ENCODE measurements at regions not wholly inside any gene's neighbourhood (a gene's known extent, or its start where the extent isn't known, plus 50 kb on each side); places are given as distances from the start of the nearest gene placed in this dataset.

- Histone ChIP-seq H4K20me1 (replicated peaks; ENCODE audit: insufficient read depth) (no peaks in the 10 kb centered on the region), H3K4me3 (no peak overlapping the region), H3K4me1 (ENCODE audit: insufficient read depth) (peaks cover 36% of the 10 kb centered on the region), H2AFZ (no peak overlapping the region), H3K27me3 (ENCODE audit: insufficient read depth) (no peaks in the 10 kb centered on the region), H3K36me3 (ENCODE audit: insufficient read depth) (no peaks in the 10 kb centered on the region), H3K9me2 (ENCODE audit: insufficient read depth) (no peaks in the 10 kb centered on the region; the same call in 1 of the 2 replicates), H3K79me2 (replicated peaks; ENCODE audit: insufficient read depth) (no peaks in the 10 kb centered on the region), H3K27ac (ENCODE audit: low read depth) (no peak overlapping the region), H3F3A (replicated peaks; ENCODE audit: low read depth) (no peaks in the 10 kb centered on the region), H3K4me2 (no peak overlapping the region)
- no peak for ATAC-seq
- TF ChIP-seq POLR2AphosphoS5 (IDR thresholded peaks at IDR 0.05; ENCODE audit: low read depth) (no peak), CREB1 (CRISPR knock-in tag; IDR thresholded peaks at IDR 0.05; ENCODE audit: low read depth) (no peak), NANOG (IDR thresholded peaks at IDR 0.05; ENCODE audit: borderline replicate concordance) (no peak), ZNF331 (CRISPR knock-in tag; IDR thresholded peaks at IDR 0.05; ENCODE audit: low read depth) (no peak), JUNB (IDR thresholded peaks at IDR 0.05; ENCODE audit: unreplicated experiment) (no peak), ZNF114 (CRISPR knock-in tag; IDR thresholded peaks at IDR 0.05) (no peak), EZH2 (IDR thresholded peaks at IDR 0.05; ENCODE audit: low read depth, unreplicated experiment) (no peak)
- TF ChIP-seq, protein P1, sequence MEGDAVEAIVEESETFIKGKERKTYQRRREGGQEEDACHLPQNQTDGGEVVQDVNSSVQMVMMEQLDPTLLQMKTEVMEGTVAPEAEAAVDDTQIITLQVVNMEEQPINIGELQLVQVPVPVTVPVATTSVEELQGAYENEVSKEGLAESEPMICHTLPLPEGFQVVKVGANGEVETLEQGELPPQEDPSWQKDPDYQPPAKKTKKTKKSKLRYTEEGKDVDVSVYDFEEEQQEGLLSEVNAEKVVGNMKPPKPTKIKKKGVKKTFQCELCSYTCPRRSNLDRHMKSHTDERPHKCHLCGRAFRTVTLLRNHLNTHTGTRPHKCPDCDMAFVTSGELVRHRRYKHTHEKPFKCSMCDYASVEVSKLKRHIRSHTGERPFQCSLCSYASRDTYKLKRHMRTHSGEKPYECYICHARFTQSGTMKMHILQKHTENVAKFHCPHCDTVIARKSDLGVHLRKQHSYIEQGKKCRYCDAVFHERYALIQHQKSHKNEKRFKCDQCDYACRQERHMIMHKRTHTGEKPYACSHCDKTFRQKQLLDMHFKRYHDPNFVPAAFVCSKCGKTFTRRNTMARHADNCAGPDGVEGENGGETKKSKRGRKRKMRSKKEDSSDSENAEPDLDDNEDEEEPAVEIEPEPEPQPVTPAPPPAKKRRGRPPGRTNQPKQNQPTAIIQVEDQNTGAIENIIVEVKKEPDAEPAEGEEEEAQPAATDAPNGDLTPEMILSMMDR (conservative IDR thresholded peaks at IDR 0.05; ENCODE audit: low read depth in 2 of 2) = no peak
- TF ChIP-seq, protein P2, sequence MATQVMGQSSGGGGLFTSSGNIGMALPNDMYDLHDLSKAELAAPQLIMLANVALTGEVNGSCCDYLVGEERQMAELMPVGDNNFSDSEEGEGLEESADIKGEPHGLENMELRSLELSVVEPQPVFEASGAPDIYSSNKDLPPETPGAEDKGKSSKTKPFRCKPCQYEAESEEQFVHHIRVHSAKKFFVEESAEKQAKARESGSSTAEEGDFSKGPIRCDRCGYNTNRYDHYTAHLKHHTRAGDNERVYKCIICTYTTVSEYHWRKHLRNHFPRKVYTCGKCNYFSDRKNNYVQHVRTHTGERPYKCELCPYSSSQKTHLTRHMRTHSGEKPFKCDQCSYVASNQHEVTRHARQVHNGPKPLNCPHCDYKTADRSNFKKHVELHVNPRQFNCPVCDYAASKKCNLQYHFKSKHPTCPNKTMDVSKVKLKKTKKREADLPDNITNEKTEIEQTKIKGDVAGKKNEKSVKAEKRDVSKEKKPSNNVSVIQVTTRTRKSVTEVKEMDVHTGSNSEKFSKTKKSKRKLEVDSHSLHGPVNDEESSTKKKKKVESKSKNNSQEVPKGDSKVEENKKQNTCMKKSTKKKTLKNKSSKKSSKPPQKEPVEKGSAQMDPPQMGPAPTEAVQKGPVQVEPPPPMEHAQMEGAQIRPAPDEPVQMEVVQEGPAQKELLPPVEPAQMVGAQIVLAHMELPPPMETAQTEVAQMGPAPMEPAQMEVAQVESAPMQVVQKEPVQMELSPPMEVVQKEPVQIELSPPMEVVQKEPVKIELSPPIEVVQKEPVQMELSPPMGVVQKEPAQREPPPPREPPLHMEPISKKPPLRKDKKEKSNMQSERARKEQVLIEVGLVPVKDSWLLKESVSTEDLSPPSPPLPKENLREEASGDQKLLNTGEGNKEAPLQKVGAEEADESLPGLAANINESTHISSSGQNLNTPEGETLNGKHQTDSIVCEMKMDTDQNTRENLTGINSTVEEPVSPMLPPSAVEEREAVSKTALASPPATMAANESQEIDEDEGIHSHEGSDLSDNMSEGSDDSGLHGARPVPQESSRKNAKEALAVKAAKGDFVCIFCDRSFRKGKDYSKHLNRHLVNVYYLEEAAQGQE (IDR thresholded peaks at IDR 0.05; ENCODE audit: unreplicated experiment) = no peak
- TF ChIP-seq, protein P3, sequence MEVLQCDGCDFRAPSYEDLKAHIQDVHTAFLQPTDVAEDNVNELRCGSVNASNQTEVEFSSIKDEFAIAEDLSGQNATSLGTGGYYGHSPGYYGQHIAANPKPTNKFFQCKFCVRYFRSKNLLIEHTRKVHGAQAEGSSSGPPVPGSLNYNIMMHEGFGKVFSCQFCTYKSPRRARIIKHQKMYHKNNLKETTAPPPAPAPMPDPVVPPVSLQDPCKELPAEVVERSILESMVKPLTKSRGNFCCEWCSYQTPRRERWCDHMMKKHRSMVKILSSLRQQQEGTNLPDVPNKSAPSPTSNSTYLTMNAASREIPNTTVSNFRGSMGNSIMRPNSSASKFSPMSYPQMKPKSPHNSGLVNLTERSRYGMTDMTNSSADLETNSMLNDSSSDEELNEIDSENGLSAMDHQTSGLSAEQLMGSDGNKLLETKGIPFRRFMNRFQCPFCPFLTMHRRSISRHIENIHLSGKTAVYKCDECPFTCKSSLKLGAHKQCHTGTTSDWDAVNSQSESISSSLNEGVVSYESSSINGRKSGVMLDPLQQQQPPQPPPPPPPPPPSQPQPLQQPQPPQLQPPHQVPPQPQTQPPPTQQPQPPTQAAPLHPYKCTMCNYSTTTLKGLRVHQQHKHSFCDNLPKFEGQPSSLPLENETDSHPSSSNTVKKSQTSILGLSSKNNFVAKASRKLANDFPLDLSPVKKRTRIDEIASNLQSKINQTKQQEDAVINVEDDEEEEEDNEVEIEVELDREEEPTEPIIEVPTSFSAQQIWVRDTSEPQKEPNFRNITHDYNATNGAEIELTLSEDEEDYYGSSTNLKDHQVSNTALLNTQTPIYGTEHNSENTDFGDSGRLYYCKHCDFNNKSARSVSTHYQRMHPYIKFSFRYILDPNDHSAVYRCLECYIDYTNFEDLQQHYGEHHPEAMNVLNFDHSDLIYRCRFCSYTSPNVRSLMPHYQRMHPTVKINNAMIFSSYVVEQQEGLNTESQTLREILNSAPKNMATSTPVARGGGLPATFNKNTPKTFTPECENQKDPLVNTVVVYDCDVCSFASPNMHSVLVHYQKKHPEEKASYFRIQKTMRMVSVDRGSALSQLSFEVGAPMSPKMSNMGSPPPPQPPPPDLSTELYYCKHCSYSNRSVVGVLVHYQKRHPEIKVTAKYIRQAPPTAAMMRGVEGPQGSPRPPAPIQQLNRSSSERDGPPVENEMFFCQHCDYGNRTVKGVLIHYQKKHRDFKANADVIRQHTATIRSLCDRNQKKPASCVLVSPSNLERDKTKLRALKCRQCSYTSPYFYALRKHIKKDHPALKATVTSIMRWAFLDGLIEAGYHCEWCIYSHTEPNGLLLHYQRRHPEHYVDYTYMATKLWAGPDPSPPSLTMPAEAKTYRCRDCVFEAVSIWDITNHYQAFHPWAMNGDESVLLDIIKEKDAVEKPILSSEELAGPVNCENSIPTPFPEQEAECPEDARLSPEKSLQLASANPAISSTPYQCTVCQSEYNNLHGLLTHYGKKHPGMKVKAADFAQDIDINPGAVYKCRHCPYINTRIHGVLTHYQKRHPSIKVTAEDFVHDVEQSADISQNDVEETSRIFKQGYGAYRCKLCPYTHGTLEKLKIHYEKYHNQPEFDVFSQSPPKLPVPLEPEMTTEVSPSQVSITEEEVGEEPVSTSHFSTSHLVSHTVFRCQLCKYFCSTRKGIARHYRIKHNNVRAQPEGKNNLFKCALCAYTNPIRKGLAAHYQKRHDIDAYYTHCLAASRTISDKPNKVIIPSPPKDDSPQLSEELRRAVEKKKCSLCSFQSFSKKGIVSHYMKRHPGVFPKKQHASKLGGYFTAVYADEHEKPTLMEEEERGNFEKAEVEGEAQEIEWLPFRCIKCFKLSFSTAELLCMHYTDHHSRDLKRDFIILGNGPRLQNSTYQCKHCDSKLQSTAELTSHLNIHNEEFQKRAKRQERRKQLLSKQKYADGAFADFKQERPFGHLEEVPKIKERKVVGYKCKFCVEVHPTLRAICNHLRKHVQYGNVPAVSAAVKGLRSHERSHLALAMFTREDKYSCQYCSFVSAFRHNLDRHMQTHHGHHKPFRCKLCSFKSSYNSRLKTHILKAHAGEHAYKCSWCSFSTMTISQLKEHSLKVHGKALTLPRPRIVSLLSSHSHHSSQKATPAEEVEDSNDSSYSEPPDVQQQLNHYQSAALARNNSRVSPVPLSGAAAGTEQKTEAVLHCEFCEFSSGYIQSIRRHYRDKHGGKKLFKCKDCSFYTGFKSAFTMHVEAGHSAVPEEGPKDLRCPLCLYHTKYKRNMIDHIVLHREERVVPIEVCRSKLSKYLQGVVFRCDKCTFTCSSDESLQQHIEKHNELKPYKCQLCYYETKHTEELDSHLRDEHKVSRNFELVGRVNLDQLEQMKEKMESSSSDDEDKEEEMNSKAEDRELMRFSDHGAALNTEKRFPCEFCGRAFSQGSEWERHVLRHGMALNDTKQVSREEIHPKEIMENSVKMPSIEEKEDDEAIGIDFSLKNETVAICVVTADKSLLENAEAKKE (CRISPR knock-in tag; IDR thresholded peaks at IDR 0.05) = no peak
- DNase-seq (ENCODE audit: low spot score) = no peak
- peaks cover 8% of the 10 kb centered on the region; the same call in 2 of the 3 replicates for H3K9me3 Mint-ChIP-seq
- H3K4me1 Mint-ChIP-seq = peaks cover 39% of the 10 kb centered on the region
- no peaks in the 10 kb centered on the region for H3K27me3 Mint-ChIP-seq (ENCODE audit: insufficient read depth, low read depth, poor library complexity)
- H3K4me3 Mint-ChIP-seq = no peak overlapping the region
- H3K36me3 Mint-ChIP-seq (ENCODE audit: low read depth) = peaks cover 13% of the 10 kb centered on the region; the same call in 2 of the 3 replicates
- no peak overlapping the region for H3K27ac Mint-ChIP-seq
Observed at GRCh38 chr7:41633690-41634089, 69.2 kb downstream of the INHBA start.

Measured in GM23338 (cell line).